A673 (cell line): ENCODE measurements at regions not wholly inside any gene's neighbourhood (a gene's known extent, or its start where the extent isn't known, plus 50 kb on each side); places are given as distances from the start of the nearest gene placed in this dataset.

Experiments used
- BruUV-seq: library from RNA; stranded (reverse); fragments of 400-500 nt; replicated peaks from 2 replicates; lab custom pipeline; 2021; lab: Mats Ljungman, UMichigan
- CTCF ChIA-PET: fragments of 300-600 bp; sonication (Branson Sonifier 250); formaldehyde crosslinking; loops from one replicate; lab custom pipeline; 2022; ENCODE audit warnings: antibody characterized with exemption; lab: Charles Lee
- POLR2A ChIA-PET: fragments of 300-600 bp; sonication (Branson Sonifier 250); formaldehyde crosslinking; loops from one replicate; lab custom pipeline; 2022; ENCODE audit warnings: antibody characterized with exemption; ENCODE audit not compliant: low non-redundant PET; lab: Charles Lee
- DNase-seq: peaks from one replicate; pipeline ENCODE4 v3.0.0-alpha.2; 2015; ENCODE audit warnings: low spot score
- H3K27ac ChIP-seq: fragments of 200-600 bp; sonication (generic); 2 replicates; pipeline ENCODE4 v1.5.1; 2016; ENCODE audit warnings: mixed run types, low read depth, mild to moderate bottlenecking, mixed read lengths, antibody characterized with exemption, low read length; ENCODE audit not compliant: poor library complexity, severe bottlenecking
- H3K27me3 ChIP-seq: fragments of 200-600 bp; sonication (generic); replicated peaks from 2 replicates; pipeline ENCODE4 v1.6.1; 2017; ENCODE audit warnings: mixed run types, low read depth, mild to moderate bottlenecking, mixed read lengths, antibody characterized with exemption, low read length; ENCODE audit not compliant: insufficient read depth, poor library complexity
- H3K36me3 ChIP-seq: fragments of 200-600 bp; sonication (generic); 2 replicates; pipeline ENCODE4 v1.6.1; 2016; ENCODE audit warnings: mixed run types, mild to moderate bottlenecking, mixed read lengths, antibody characterized with exemption, low read length; ENCODE audit not compliant: insufficient read depth, poor library complexity, severe bottlenecking
- H3K4me1 ChIP-seq: fragments of 200-600 bp; sonication (generic); 2 replicates; pipeline ENCODE4 v1.6.1; 2017; ENCODE audit warnings: mixed run types, mild to moderate bottlenecking, mixed read lengths, antibody characterized with exemption, low read length; ENCODE audit not compliant: insufficient read depth, poor library complexity, severe bottlenecking
- H3K4me3 ChIP-seq: fragments of 200-600 bp; sonication (generic); 2 replicates; pipeline ENCODE4 v1.5.1; 2016; ENCODE audit warnings: low read depth, mixed run types, mild to moderate bottlenecking, mixed read lengths, low read length; ENCODE audit not compliant: poor library complexity, severe bottlenecking
- H3K9me3 ChIP-seq: fragments of 200-600 bp; sonication (generic); 2 replicates; pipeline ENCODE4 v1.6.1; 2016; ENCODE audit warnings: mixed run types, low read depth, mild to moderate bottlenecking, mixed read lengths, antibody characterized with exemption, low read length; ENCODE audit not compliant: poor library complexity, severe bottlenecking
- CTCF ChIP-seq: fragments of 300-800, 200-600 bp; sonication (generic); conservative IDR thresholded peaks from 2 replicates; pipeline ENCODE4 v1.5.1; 2017; ENCODE audit warnings: low read depth, mild to moderate bottlenecking, antibody characterized with exemption, low read length, moderate library complexity, mixed read lengths
- EZH2 ChIP-seq: fragments of 200-600 bp; sonication (generic); IDR thresholded peaks from 2 replicates; pipeline ENCODE4 v1.6.1; 2017; ENCODE audit warnings: borderline replicate concordance, low read depth, mild to moderate bottlenecking, mixed read lengths, antibody characterized with exemption, low read length; ENCODE audit not compliant: poor library complexity, severe bottlenecking
- intact Hi-C: fragments of 100-400 bp; cut with micrococcal nuclease; formaldehyde crosslinking; loops from one replicate; pipeline ENCODE4 v1.10.0; 2022; ENCODE audit not compliant: unreplicated experiment

- peaks cover 4% of the 10 kb centered on the region for H3K9me3 ChIP-seq
- POLR2A ChIA-PET: no interaction called here
- BruUV-seq: no TSS peak
Observed at GRCh38 chr15:81981908-81982307, 63.9 kb downstream of the MEX3B start.

GRCh38 chr15:81977464-81977863 is 68.4 kb downstream of the MEX3B start:
- no peaks in the 10 kb centered on the region for H3K36me3 ChIP-seq
- TF ChIP-seq EZH2 (no peak), CTCF (no peak)
- H3K4me3 ChIP-seq: no peak overlapping the region
- DNase-seq: no peak
- no peak overlapping the region for H3K27ac ChIP-seq
- CTCF ChIA-PET: no interaction called here
- H3K27me3 ChIP-seq: no peaks in the 10 kb centered on the region
- no TSS peak for BruUV-seq
- H3K4me1 ChIP-seq: no peaks in the 10 kb centered on the region
- POLR2A ChIA-PET: no interaction called here
- intact Hi-C loops: no loop called here
- peaks cover 10% of the 10 kb centered on the region for H3K9me3 ChIP-seq

More at GRCh38 chr15:81981908-81982307, 63.9 kb downstream of the MEX3B start:
- H3K36me3 ChIP-seq: no peaks in the 10 kb centered on the region
- H3K4me1 ChIP-seq: no peaks in the 10 kb centered on the region
- no peak for TF ChIP-seq EZH2
- no peak for TF ChIP-seq CTCF
- H3K27me3 ChIP-seq: no peaks in the 10 kb centered on the region
- DNase-seq: no peak
- no peak overlapping the region for H3K4me3 ChIP-seq
- CTCF ChIA-PET: no interaction called here
- no peak overlapping the region for H3K27ac ChIP-seq
- intact Hi-C loops: no loop called here

GRCh38 chr15:81968691-81969090 is 77.1 kb downstream of the MEX3B start:
- ChIA-PET CTCF (interaction anchor here (0.7 kb wide), 1 partner anchor 18 kb away, joined by 4 read pairs; no protein-coding TSS in a partner anchor), POLR2A (no interaction called here)
- no peak overlapping the region for H3K27ac ChIP-seq
- DNase-seq: no peak
- no peaks in the 10 kb centered on the region for H3K4me1 ChIP-seq
- TF ChIP-seq EZH2 (no peak), CTCF (no peak)
- H3K36me3 ChIP-seq: no peaks in the 10 kb centered on the region
- H3K27me3 ChIP-seq: no peaks in the 10 kb centered on the region
- no peak overlapping the region for H3K4me3 ChIP-seq
- no TSS peak for BruUV-seq
- no peaks in the 10 kb centered on the region for H3K9me3 ChIP-seq
- intact Hi-C loops: no loop called here
